SK-N-SH (cell line): ENCODE measurements at regions not wholly inside any gene's neighbourhood (a gene's known extent, or its start where the extent isn't known, plus 50 kb on each side); places are given as distances from the start of the nearest gene placed in this dataset.

Experiments
- CTCF ChIA-PET: fragments of 300-600, 350-600 bp; formaldehyde crosslinking; extraction: SDS; loops from one replicate; lab custom pipeline; 2021; lab: Yijun Ruan, JAX
- POLR2A ChIA-PET: fragments of 350-600 bp; sonication (Branson Sonifier 250); formaldehyde crosslinking; extraction: SDS; loops from one replicate; lab custom pipeline; 2020; ENCODE audit warnings: antibody characterized with exemption, inconsistent platforms; lab: Yijun Ruan, JAX
- DNase-seq: peaks from one replicate; pipeline ENCODE4 v3.0.0; 2012
- H2AFZ ChIP-seq: fragments of 200-600 bp; sonication (generic); 2 replicates; pipeline ENCODE4 v1.8.1; 2016; ENCODE audit warnings: antibody characterized with exemption, mild to moderate bottlenecking, low read depth
- H3F3A ChIP-seq: fragments of 200-600 bp; sonication (generic); replicated peaks from 2 replicates; pipeline ENCODE3; 2016; ENCODE audit warnings: antibody characterized with exemption, mild to moderate bottlenecking; ENCODE audit not compliant: insufficient read depth
- H3K27ac ChIP-seq, 2 experiments: fragments of 200-500 bp in 1 of 2; fragments of 200-600 bp in 1 of 2; sonication (Bioruptor generic) in 1 of 2; sonication (generic), shearing (Covaris generic) in 1 of 2; 2 replicates each; pipeline versions ENCODE4 v1.5.1 to v1.6.1; 2014 to 2016; ENCODE audit warnings: low read depth in 2 of 2, inconsistent platforms in 1 of 2, low read length in 1 of 2, mild to moderate bottlenecking in 1 of 2, mixed read lengths in 1 of 2
- H3K27me3 ChIP-seq: fragments of 200-600 bp; sonication (generic), shearing (Covaris generic); 2 replicates; pipeline ENCODE4 v1.6.1; 2016; ENCODE audit warnings: mixed run types; ENCODE audit not compliant: insufficient read depth
- H3K36me3 ChIP-seq, 2 experiments: fragments of 200-500 bp in 1 of 2; fragments of 200-600 bp in 1 of 2; sonication (Bioruptor generic) in 1 of 2; sonication (generic) in 1 of 2; replicated peaks in 1 of 2; 2 replicates each; pipeline versions ENCODE3 to v1.5.1; 2014 to 2016; ENCODE audit warnings: low read length in 1 of 2, mild to moderate bottlenecking in 1 of 2; ENCODE audit not compliant: insufficient read depth in 2 of 2, control insufficient read depth in 1 of 2
- H3K4me1 ChIP-seq, 2 experiments: fragments of 200-500 bp in 1 of 2; fragments of 200-600 bp in 1 of 2; sonication (Bioruptor generic) in 1 of 2; sonication (generic), shearing (Covaris generic) in 1 of 2; 2 replicates each; pipeline versions ENCODE4 v1.5.1 to v1.6.1; 2014 to 2016; ENCODE audit warnings: low read depth in 1 of 2, low read length in 1 of 2, mixed run types in 1 of 2; ENCODE audit not compliant: insufficient read depth in 2 of 2, control insufficient read depth in 1 of 2
- H3K4me2 ChIP-seq: fragments of 200-600 bp; sonication (generic), shearing (Covaris generic); 2 replicates; pipeline ENCODE4 v1.6.1; 2017; ENCODE audit warnings: mixed run types
- H3K4me3 ChIP-seq, 2 experiments: fragments of 200-500 bp in 1 of 2; fragments of 200-600 bp in 1 of 2; sonication (Bioruptor generic) in 1 of 2; sonication (generic), shearing (Covaris generic) in 1 of 2; 2 replicates each; pipeline versions ENCODE4 v1.5.1 to v1.8.1; 2014 to 2016; ENCODE audit warnings: low read depth in 2 of 2, inconsistent platforms in 1 of 2, low read length in 1 of 2, mild to moderate bottlenecking in 1 of 2, mixed read lengths in 1 of 2, moderate library complexity in 1 of 2
- H3K79me2 ChIP-seq: fragments of 200-600 bp; sonication (generic); 2 replicates; pipeline ENCODE4 v1.8.1; 2017; ENCODE audit warnings: mild to moderate bottlenecking; ENCODE audit not compliant: insufficient read depth
- H3K9ac ChIP-seq: fragments of 200-600 bp; sonication (generic); 2 replicates; pipeline ENCODE4 v1.6.1; 2017; ENCODE audit warnings: mixed run types
- H3K9me2 ChIP-seq: fragments of 200-600 bp; sonication (generic); 2 replicates; pipeline ENCODE4 v1.6.1; 2017; ENCODE audit warnings: mixed run types
- H3K9me3 ChIP-seq: fragments of 200-600 bp; sonication (generic); 2 replicates; pipeline ENCODE4 v1.6.1; 2017; ENCODE audit warnings: mixed run types, mild to moderate bottlenecking, moderate library complexity
- H4K20me1 ChIP-seq: fragments of 200-600 bp; sonication (generic); 2 replicates; pipeline ENCODE4 v1.6.1; 2017; ENCODE audit warnings: mild to moderate bottlenecking, mixed run types; ENCODE audit not compliant: insufficient read depth
- EP300 ChIP-seq, 2 experiments: IDR thresholded peaks; 2 replicates each; pipeline versions ENCODE4 v1.4.0 to v1.6.1; 2012; ENCODE audit warnings: borderline replicate concordance in 1 of 2, low read depth in 1 of 2, low read length in 1 of 2
- EZH2phosphoT487 ChIP-seq: fragments of 200-600 bp; sonication (generic); IDR thresholded peaks from 2 replicates; pipeline ENCODE4 v1.6.1; 2017; ENCODE audit warnings: low read depth, mixed run types, mild to moderate bottlenecking, antibody characterized with exemption, moderate library complexity, borderline replicate concordance
- FOSL2 ChIP-seq: IDR thresholded peaks from 2 replicates; pipeline ENCODE4 v1.4.0; 2012; ENCODE audit warnings: low read depth, mild to moderate bottlenecking, moderate library complexity, borderline replicate concordance
- FOXM1 ChIP-seq: IDR thresholded peaks from 2 replicates; pipeline ENCODE4 v1.4.0; 2012; ENCODE audit warnings: low read depth, mild to moderate bottlenecking
- GABPA ChIP-seq: IDR thresholded peaks from 2 replicates; pipeline ENCODE4 v1.4.0; 2012; ENCODE audit warnings: low read depth, mild to moderate bottlenecking
- NRF1 ChIP-seq: IDR thresholded peaks from 2 replicates; pipeline ENCODE4 v1.6.1; 2012; ENCODE audit warnings: low read depth, mild to moderate bottlenecking, low read length
- POLR2AphosphoS5 ChIP-seq: IDR thresholded peaks from 2 replicates; pipeline ENCODE4 v1.6.1; 2012; ENCODE audit warnings: low read depth, low read length
- RAD21 ChIP-seq: IDR thresholded peaks from 2 replicates; pipeline ENCODE4 v1.6.1; 2012; ENCODE audit warnings: mild to moderate bottlenecking, low read length
- RCOR1 ChIP-seq: fragments of 150-350 bp; IDR thresholded peaks from 2 replicates; pipeline ENCODE4 v1.6.1; 2017; ENCODE audit warnings: antibody characterized with exemption, low read length
- SIN3A ChIP-seq: IDR thresholded peaks from 2 replicates; pipeline ENCODE4 v1.6.1; 2012; ENCODE audit warnings: low read depth, mild to moderate bottlenecking, low read length, moderate library complexity, borderline replicate concordance
- TAF1 ChIP-seq: IDR thresholded peaks from 2 replicates; pipeline ENCODE4 v1.6.1; 2012; ENCODE audit warnings: low read depth, mild to moderate bottlenecking, low read length, moderate library complexity, borderline replicate concordance
- YY1 ChIP-seq: IDR thresholded peaks from 2 replicates; pipeline ENCODE4 v1.4.0; 2012; ENCODE audit warnings: low read depth, mild to moderate bottlenecking
- WGBS: methylation state at CpG from one replicate; pipeline ENCODE4 v1.1.6; 2017; ENCODE audit warnings: low lambda C conversion rate; 5-methylcytosine and 5-hydroxymethylcytosine counted together
- TF ChIP-seq, protein P1 (sequence below): IDR thresholded peaks from 2 replicates; pipeline ENCODE4 v1.6.1; 2012; ENCODE audit warnings: mild to moderate bottlenecking, low read depth, low read length, moderate library complexity

DNA sequence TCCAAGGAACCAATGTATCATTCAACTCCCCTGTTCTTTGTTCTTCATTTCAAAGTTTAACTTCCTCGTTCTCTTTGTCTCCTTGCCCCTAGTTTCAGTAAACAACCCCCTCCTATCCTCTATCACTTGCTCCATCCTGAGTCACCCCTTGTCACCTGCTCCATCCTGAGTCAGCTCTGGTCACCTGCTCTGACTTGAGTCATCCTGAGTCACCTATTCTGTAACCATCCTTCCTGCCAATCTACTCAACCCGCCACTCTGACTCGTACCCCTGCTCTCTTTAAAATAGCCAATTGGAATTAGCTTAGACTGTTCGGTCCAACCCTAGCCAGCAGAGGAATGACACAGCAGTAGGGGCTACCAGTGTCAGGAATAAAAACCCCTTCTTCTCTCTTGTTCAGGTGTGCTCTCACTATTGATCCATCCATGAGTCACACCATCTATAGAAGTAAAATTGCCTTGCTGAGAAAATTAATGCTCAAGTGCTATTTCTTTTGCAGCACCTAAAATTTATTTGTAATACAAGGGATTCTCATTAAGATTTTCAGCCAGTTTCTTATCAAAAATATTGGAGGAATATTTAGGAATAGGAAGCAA lies 326.8 kb downstream of the AKAIN1 start (continued):
- TF ChIP-seq EZH2phosphoT487 (no peak), FOSL2 (no peak)

DNA sequence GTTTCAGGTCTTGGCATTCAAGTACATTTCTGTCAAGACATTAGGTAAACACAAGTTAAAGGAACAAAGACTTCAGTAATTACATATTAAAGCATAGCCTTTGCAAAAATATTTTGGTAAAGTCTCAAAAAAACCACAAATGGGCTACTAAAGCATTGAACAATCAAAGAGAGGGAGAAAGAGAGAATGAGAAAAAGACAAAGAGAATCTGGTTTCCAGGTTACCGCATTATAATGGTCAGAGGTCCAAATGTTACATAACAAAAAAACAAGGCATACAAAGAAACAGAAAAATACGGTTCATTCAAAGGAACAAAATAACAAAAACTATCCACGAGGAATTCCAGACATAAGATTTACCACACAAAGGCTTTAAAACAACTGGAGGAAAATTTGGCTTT lies 327.9 kb downstream of the AKAIN1 start:
- no peaks in the 10 kb centered on the region for H3F3A ChIP-seq
- no peaks in the 10 kb centered on the region for H3K27me3 ChIP-seq
- no peak overlapping the region for H3K4me2 ChIP-seq
- no peaks in the 10 kb centered on the region for H4K20me1 ChIP-seq
- ChIA-PET CTCF (no interaction called here), POLR2A (no interaction called here)
- H3K27ac ChIP-seq: no peak overlapping the region
- H3K4me3 ChIP-seq: no peak overlapping the region
- no peak for DNase-seq
- H3K9me3 ChIP-seq: no peaks in the 10 kb centered on the region
- H3K79me2 ChIP-seq: no peaks in the 10 kb centered on the region
- no peak overlapping the region for H2AFZ ChIP-seq
- H3K36me3 ChIP-seq: no peaks in the 10 kb centered on the region
- WGBS: 4% methylated on average over 3 of the region's 3 CpGs
- no peaks in the 10 kb centered on the region for H3K4me1 ChIP-seq
- H3K9me2 ChIP-seq: no peaks in the 10 kb centered on the region
- H3K9ac ChIP-seq: no peak overlapping the region
- TF ChIP-seq NRF1: no peak
- no peak for TF ChIP-seq GABPA
- no peak for TF ChIP-seq SIN3A
- TF ChIP-seq, protein P1, sequence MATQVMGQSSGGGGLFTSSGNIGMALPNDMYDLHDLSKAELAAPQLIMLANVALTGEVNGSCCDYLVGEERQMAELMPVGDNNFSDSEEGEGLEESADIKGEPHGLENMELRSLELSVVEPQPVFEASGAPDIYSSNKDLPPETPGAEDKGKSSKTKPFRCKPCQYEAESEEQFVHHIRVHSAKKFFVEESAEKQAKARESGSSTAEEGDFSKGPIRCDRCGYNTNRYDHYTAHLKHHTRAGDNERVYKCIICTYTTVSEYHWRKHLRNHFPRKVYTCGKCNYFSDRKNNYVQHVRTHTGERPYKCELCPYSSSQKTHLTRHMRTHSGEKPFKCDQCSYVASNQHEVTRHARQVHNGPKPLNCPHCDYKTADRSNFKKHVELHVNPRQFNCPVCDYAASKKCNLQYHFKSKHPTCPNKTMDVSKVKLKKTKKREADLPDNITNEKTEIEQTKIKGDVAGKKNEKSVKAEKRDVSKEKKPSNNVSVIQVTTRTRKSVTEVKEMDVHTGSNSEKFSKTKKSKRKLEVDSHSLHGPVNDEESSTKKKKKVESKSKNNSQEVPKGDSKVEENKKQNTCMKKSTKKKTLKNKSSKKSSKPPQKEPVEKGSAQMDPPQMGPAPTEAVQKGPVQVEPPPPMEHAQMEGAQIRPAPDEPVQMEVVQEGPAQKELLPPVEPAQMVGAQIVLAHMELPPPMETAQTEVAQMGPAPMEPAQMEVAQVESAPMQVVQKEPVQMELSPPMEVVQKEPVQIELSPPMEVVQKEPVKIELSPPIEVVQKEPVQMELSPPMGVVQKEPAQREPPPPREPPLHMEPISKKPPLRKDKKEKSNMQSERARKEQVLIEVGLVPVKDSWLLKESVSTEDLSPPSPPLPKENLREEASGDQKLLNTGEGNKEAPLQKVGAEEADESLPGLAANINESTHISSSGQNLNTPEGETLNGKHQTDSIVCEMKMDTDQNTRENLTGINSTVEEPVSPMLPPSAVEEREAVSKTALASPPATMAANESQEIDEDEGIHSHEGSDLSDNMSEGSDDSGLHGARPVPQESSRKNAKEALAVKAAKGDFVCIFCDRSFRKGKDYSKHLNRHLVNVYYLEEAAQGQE: no peak
- no peak for TF ChIP-seq YY1
- no peak for TF ChIP-seq TAF1
- TF ChIP-seq RAD21: no peak
- TF ChIP-seq RCOR1: no peak
- TF ChIP-seq POLR2AphosphoS5: no peak
- no peak for TF ChIP-seq EP300 (IDR thresholded peaks at IDR 0.05; ENCODE audit: borderline replicate concordance in 1 of 2, low read depth in 1 of 2, low read length in 1 of 2)
- no peak for TF ChIP-seq FOXM1
